Astrocyte (in vitro differentiated cells and primary cell): ENCODE measurements at regions not wholly inside any gene's neighbourhood (a gene's known extent, or its start where the extent isn't known, plus 50 kb on each side); places are given as distances from the start of the nearest gene placed in this dataset.

Experiments
- CTCF ChIP-seq: IDR thresholded peaks from 2 replicates; pipeline ENCODE4 v1.5.1; 2011; ENCODE audit warnings: low read depth, mild to moderate bottlenecking, inconsistent platforms, low read length, moderate library complexity; ENCODE audit not compliant: insufficient read depth
- EZH2 ChIP-seq: IDR thresholded peaks from 2 replicates; pipeline ENCODE4 v1.6.1; 2012; ENCODE audit warnings: mild to moderate bottlenecking, low read length, inconsistent platforms; ENCODE audit not compliant: insufficient read depth

GRCh38 chr12:76206039-76206676 lies 121.7 kb upstream of the NAP1L1 start:
- no peak for TF ChIP-seq CTCF
- no peak for TF ChIP-seq EZH2
